ENCODE measurements at regions not wholly inside any gene's neighbourhood (a gene's known extent, or its start where the extent isn't known, plus 50 kb on each side); places are given as distances from the start of the nearest gene placed in this dataset.

DNA sequence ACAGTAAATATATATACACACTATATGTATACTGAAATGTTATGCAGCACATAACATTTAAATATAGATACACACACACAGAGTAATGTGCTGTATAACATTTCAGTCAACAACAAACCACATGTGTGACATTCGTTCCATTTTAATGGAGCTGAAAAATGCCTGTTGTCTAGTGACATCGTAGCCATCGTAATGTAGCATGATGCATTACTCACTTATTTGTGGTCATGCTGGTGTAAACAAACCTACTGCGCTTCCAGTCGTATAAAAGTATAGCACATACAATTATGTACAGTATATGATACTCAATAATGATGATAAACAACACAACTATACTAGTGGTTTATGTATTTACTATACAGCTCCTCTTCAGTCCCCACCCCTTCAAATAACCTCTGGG, 119.0 kb upstream of the SLC38A4 start:
- H3K4me1 ChIP-seq (ENCODE audit: control insufficient read depth in 1 of 2, insufficient read depth in 1 of 2, low read depth in 1 of 2, low read length in 1 of 2): no peaks in the 10 kb centered on the region
- H3K36me3 ChIP-seq: no peaks in the 10 kb centered on the region
- no peaks in the 10 kb centered on the region for H3K9me3 ChIP-seq
- no peak overlapping the region for H3K4me3 ChIP-seq (ENCODE audit: low read depth in 1 of 2, low read length in 1 of 2)
- no peak overlapping the region for H3K27ac ChIP-seq
- H3K27me3 ChIP-seq: no peaks in the 10 kb centered on the region
- TF ChIP-seq, protein P1, sequence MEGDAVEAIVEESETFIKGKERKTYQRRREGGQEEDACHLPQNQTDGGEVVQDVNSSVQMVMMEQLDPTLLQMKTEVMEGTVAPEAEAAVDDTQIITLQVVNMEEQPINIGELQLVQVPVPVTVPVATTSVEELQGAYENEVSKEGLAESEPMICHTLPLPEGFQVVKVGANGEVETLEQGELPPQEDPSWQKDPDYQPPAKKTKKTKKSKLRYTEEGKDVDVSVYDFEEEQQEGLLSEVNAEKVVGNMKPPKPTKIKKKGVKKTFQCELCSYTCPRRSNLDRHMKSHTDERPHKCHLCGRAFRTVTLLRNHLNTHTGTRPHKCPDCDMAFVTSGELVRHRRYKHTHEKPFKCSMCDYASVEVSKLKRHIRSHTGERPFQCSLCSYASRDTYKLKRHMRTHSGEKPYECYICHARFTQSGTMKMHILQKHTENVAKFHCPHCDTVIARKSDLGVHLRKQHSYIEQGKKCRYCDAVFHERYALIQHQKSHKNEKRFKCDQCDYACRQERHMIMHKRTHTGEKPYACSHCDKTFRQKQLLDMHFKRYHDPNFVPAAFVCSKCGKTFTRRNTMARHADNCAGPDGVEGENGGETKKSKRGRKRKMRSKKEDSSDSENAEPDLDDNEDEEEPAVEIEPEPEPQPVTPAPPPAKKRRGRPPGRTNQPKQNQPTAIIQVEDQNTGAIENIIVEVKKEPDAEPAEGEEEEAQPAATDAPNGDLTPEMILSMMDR (IDR thresholded peaks at IDR 0.05): no peak

DNA sequence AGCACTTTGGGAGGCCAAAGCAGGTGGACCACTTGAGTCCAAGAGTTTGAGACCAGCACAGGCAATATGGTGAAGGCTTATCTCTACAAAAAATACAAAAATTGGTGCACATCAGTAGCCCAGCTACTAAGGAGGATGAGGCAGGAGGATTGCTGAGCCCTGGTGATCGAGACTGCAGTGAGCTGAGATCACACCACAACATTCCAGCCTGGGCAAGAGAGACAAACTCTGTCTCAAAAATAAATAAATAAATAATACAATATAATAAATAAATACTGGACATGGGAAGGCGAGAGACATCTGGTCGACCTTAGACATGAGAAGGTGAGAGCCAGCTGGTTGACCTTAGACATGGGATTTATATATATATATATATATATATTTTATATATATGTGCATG, 119.8 kb upstream of the SLC38A4 start:
- no peaks in the 10 kb centered on the region for H3K27me3 ChIP-seq
- H3K4me1 ChIP-seq (ENCODE audit: control insufficient read depth in 1 of 2, insufficient read depth in 1 of 2, low read depth in 1 of 2, low read length in 1 of 2): no peaks in the 10 kb centered on the region
- no peaks in the 10 kb centered on the region for H3K9me3 ChIP-seq
- no peak overlapping the region for H3K4me3 ChIP-seq (ENCODE audit: low read depth in 1 of 2, low read length in 1 of 2)
- TF ChIP-seq, protein P1 (IDR thresholded peaks at IDR 0.05): no peak
- no peak overlapping the region for H3K27ac ChIP-seq
- no peaks in the 10 kb centered on the region for H3K36me3 ChIP-seq

DNA sequence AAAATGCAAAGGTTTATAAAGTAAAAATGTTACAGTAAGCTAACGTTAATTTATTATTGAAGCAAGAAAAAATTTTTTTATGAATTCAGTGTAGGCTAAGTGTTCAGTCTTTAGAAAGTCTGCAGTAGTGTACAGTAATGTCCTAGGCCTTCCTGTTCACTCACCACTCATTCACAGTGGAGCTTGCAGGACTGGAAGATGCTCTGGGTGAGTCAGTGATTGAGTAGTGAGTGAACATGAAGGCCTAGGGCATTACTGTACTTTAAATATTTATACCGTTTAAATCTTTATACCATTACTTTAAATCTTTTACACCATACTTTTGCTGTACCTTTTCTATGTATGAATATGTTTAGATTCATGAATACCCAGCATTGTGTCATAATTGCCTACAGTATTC, 120.3 kb upstream of the SLC38A4 start:
- H3K27ac ChIP-seq: no peak overlapping the region
- TF ChIP-seq, protein P1 (IDR thresholded peaks at IDR 0.05): no peak
- H3K9me3 ChIP-seq: no peaks in the 10 kb centered on the region
- H3K36me3 ChIP-seq: no peaks in the 10 kb centered on the region
- H3K4me1 ChIP-seq (ENCODE audit: control insufficient read depth in 1 of 2, insufficient read depth in 1 of 2, low read depth in 1 of 2, low read length in 1 of 2): no peaks in the 10 kb centered on the region
- no peaks in the 10 kb centered on the region for H3K27me3 ChIP-seq
- H3K4me3 ChIP-seq (ENCODE audit: low read depth in 1 of 2, low read length in 1 of 2): no peak overlapping the region

DNA sequence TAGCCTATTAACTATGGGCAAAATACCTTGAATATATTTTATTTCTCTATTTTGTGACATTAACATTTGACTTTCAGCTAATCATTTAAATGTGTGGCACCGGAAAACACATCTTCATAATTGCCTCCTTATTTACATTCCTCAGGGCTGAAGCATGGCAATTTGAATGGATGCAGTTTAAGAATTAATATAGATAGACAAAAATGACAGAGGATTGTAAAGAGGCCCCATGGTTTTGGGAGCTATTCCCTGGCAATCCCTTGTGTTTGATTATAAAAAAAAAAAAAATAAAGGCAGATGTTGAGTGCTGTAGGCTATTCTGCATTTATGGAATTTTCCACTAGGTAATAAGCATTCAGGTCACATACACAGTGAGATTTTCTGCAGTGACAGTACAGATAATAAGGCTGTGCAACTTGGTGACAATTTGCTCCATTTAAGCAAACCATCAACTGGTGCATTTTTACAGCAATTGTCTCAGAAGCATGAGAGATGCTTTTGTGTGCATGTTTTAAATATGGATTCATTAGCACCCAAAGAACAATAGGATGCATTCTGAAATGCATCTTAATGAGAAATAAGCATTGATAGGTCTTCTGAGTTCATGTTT, 123.2 kb upstream of the SLC38A4 start:
- TF ChIP-seq, protein P1 (IDR thresholded peaks at IDR 0.05): no peak
- no peaks in the 10 kb centered on the region for H3K9me3 ChIP-seq
- H3K4me3 ChIP-seq (ENCODE audit: low read depth in 1 of 2, low read length in 1 of 2): no peak overlapping the region
- no peak overlapping the region for H3K27ac ChIP-seq
- H3K36me3 ChIP-seq: no peaks in the 10 kb centered on the region
- no peaks in the 10 kb centered on the region for H3K4me1 ChIP-seq (ENCODE audit: control insufficient read depth in 1 of 2, insufficient read depth in 1 of 2, low read depth in 1 of 2, low read length in 1 of 2)
- H3K27me3 ChIP-seq: no peaks in the 10 kb centered on the region

DNA sequence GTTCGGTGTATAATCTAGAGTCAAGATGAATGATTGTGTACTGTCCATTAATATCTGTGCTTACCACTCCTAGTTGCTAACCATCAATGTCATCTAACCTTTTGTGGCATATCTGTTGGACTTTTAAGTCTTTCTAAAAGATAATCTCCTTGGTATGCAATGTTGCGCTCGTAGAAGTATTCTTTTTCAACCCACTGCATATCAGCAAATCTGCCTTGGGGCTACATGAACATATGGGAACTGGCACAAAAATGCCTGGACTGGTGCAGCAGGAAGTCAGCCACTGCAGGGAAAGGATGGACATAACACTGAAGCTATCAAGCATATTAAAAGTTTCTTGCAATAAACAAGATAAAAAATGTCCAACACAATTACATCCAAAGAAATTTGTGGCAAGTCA, 124.3 kb upstream of the SLC38A4 start:
- no peaks in the 10 kb centered on the region for H3K36me3 ChIP-seq
- no peak overlapping the region for H3K4me3 ChIP-seq (ENCODE audit: low read depth in 1 of 2, low read length in 1 of 2)
- TF ChIP-seq, protein P1 (IDR thresholded peaks at IDR 0.05): no peak
- H3K4me1 ChIP-seq (ENCODE audit: control insufficient read depth in 1 of 2, insufficient read depth in 1 of 2, low read depth in 1 of 2, low read length in 1 of 2): no peaks in the 10 kb centered on the region
- H3K27ac ChIP-seq: no peak overlapping the region
- no peaks in the 10 kb centered on the region for H3K27me3 ChIP-seq
- no peaks in the 10 kb centered on the region for H3K9me3 ChIP-seq
